ENCODE measurements at regions not wholly inside any gene's neighbourhood (a gene's known extent, or its start where the extent isn't known, plus 50 kb on each side); places are given as distances from the start of the nearest gene placed in this dataset.

GRCh38 chr10:89966211-89966610, 264.8 kb downstream of the KIF20B start:
- TF ChIP-seq CTCF (IDR thresholded peaks at IDR 0.05; ENCODE audit: low read depth, low read length, missing input control) (no peak), RXRA (IDR thresholded peaks at IDR 0.05) (no peak), REST (IDR thresholded peaks at IDR 0.05) (no peak), HNF4G (IDR thresholded peaks at IDR 0.05) (no peak), YY1 (IDR thresholded peaks at IDR 0.05) (no peak), ZBTB33 (IDR thresholded peaks at IDR 0.05) (no peak), RAD21 (IDR thresholded peaks at IDR 0.05) (no peak), MAX (IDR thresholded peaks at IDR 0.05) (no peak), TAF1 (conservative IDR thresholded peaks at IDR 0.05) (no peak), GABPA (IDR thresholded peaks at IDR 0.05 in 1 of 2, conservative IDR thresholded peaks at IDR 0.05 in 1 of 2) (no peak), SP1 (IDR thresholded peaks at IDR 0.05) (no peak)
